SK-N-SH (cell line): ENCODE measurements at regions not wholly inside any gene's neighbourhood (a gene's known extent, or its start where the extent isn't known, plus 50 kb on each side); places are given as distances from the start of the nearest gene placed in this dataset.

Experiments used
- CTCF ChIA-PET: fragments of 300-600, 350-600 bp; formaldehyde crosslinking; extraction: SDS; loops from one replicate; lab custom pipeline; 2021; lab: Yijun Ruan, JAX
- POLR2A ChIA-PET: fragments of 350-600 bp; sonication (Branson Sonifier 250); formaldehyde crosslinking; extraction: SDS; loops from one replicate; lab custom pipeline; 2020; ENCODE audit warnings: antibody characterized with exemption, inconsistent platforms; lab: Yijun Ruan, JAX
- DNase-seq: peaks from one replicate; pipeline ENCODE4 v3.0.0; 2012
- H2AFZ ChIP-seq: fragments of 200-600 bp; sonication (generic); 2 replicates; pipeline ENCODE4 v1.8.1; 2016; ENCODE audit warnings: antibody characterized with exemption, mild to moderate bottlenecking, low read depth
- H3F3A ChIP-seq: fragments of 200-600 bp; sonication (generic); replicated peaks from 2 replicates; pipeline ENCODE3; 2016; ENCODE audit warnings: antibody characterized with exemption, mild to moderate bottlenecking; ENCODE audit not compliant: insufficient read depth
- H3K27ac ChIP-seq, 2 experiments: fragments of 200-500 bp in 1 of 2; fragments of 200-600 bp in 1 of 2; sonication (Bioruptor generic) in 1 of 2; sonication (generic), shearing (Covaris generic) in 1 of 2; 2 replicates each; pipeline versions ENCODE4 v1.5.1 to v1.6.1; 2014 to 2016; ENCODE audit warnings: low read depth in 2 of 2, inconsistent platforms in 1 of 2, low read length in 1 of 2, mild to moderate bottlenecking in 1 of 2, mixed read lengths in 1 of 2
- H3K27me3 ChIP-seq: fragments of 200-600 bp; sonication (generic), shearing (Covaris generic); 2 replicates; pipeline ENCODE4 v1.6.1; 2016; ENCODE audit warnings: mixed run types; ENCODE audit not compliant: insufficient read depth
- H3K36me3 ChIP-seq, 2 experiments: fragments of 200-500 bp in 1 of 2; fragments of 200-600 bp in 1 of 2; sonication (Bioruptor generic) in 1 of 2; sonication (generic) in 1 of 2; replicated peaks in 1 of 2; 2 replicates each; pipeline versions ENCODE3 to v1.5.1; 2014 to 2016; ENCODE audit warnings: low read length in 1 of 2, mild to moderate bottlenecking in 1 of 2; ENCODE audit not compliant: insufficient read depth in 2 of 2, control insufficient read depth in 1 of 2
- H3K4me1 ChIP-seq, 2 experiments: fragments of 200-500 bp in 1 of 2; fragments of 200-600 bp in 1 of 2; sonication (Bioruptor generic) in 1 of 2; sonication (generic), shearing (Covaris generic) in 1 of 2; 2 replicates each; pipeline versions ENCODE4 v1.5.1 to v1.6.1; 2014 to 2016; ENCODE audit warnings: low read depth in 1 of 2, low read length in 1 of 2, mixed run types in 1 of 2; ENCODE audit not compliant: insufficient read depth in 2 of 2, control insufficient read depth in 1 of 2
- H3K4me2 ChIP-seq: fragments of 200-600 bp; sonication (generic), shearing (Covaris generic); 2 replicates; pipeline ENCODE4 v1.6.1; 2017; ENCODE audit warnings: mixed run types
- H3K4me3 ChIP-seq, 2 experiments: fragments of 200-500 bp in 1 of 2; fragments of 200-600 bp in 1 of 2; sonication (Bioruptor generic) in 1 of 2; sonication (generic), shearing (Covaris generic) in 1 of 2; 2 replicates each; pipeline versions ENCODE4 v1.5.1 to v1.8.1; 2014 to 2016; ENCODE audit warnings: low read depth in 2 of 2, inconsistent platforms in 1 of 2, low read length in 1 of 2, mild to moderate bottlenecking in 1 of 2, mixed read lengths in 1 of 2, moderate library complexity in 1 of 2
- H3K79me2 ChIP-seq: fragments of 200-600 bp; sonication (generic); 2 replicates; pipeline ENCODE4 v1.8.1; 2017; ENCODE audit warnings: mild to moderate bottlenecking; ENCODE audit not compliant: insufficient read depth
- H3K9ac ChIP-seq: fragments of 200-600 bp; sonication (generic); 2 replicates; pipeline ENCODE4 v1.6.1; 2017; ENCODE audit warnings: mixed run types
- H3K9me2 ChIP-seq: fragments of 200-600 bp; sonication (generic); 2 replicates; pipeline ENCODE4 v1.6.1; 2017; ENCODE audit warnings: mixed run types
- H3K9me3 ChIP-seq: fragments of 200-600 bp; sonication (generic); 2 replicates; pipeline ENCODE4 v1.6.1; 2017; ENCODE audit warnings: mixed run types, mild to moderate bottlenecking, moderate library complexity
- H4K20me1 ChIP-seq: fragments of 200-600 bp; sonication (generic); 2 replicates; pipeline ENCODE4 v1.6.1; 2017; ENCODE audit warnings: mild to moderate bottlenecking, mixed run types; ENCODE audit not compliant: insufficient read depth
- CTCF ChIP-seq: fragments of 200-600 bp; sonication (generic); IDR thresholded peaks from 2 replicates; pipeline ENCODE4 v1.6.1; 2017; ENCODE audit warnings: antibody characterized with exemption, mild to moderate bottlenecking, moderate library complexity
- EZH2phosphoT487 ChIP-seq: fragments of 200-600 bp; sonication (generic); IDR thresholded peaks from 2 replicates; pipeline ENCODE4 v1.6.1; 2017; ENCODE audit warnings: low read depth, mixed run types, mild to moderate bottlenecking, antibody characterized with exemption, moderate library complexity, borderline replicate concordance
- FOXM1 ChIP-seq: IDR thresholded peaks from 2 replicates; pipeline ENCODE4 v1.4.0; 2012; ENCODE audit warnings: low read depth, mild to moderate bottlenecking
- GABPA ChIP-seq: IDR thresholded peaks from 2 replicates; pipeline ENCODE4 v1.4.0; 2012; ENCODE audit warnings: low read depth, mild to moderate bottlenecking
- MEF2A ChIP-seq: IDR thresholded peaks from 2 replicates; pipeline ENCODE4 v1.4.0; 2012; ENCODE audit warnings: low read depth, borderline replicate concordance
- MXI1 ChIP-seq: IDR thresholded peaks from 2 replicates; pipeline ENCODE4 v1.6.1; 2012; ENCODE audit warnings: mild to moderate bottlenecking, low read depth, low read length, improper control_type of control experiment
- RAD21 ChIP-seq: IDR thresholded peaks from 2 replicates; pipeline ENCODE4 v1.6.1; 2012; ENCODE audit warnings: mild to moderate bottlenecking, low read length
- RCOR1 ChIP-seq: fragments of 150-350 bp; IDR thresholded peaks from 2 replicates; pipeline ENCODE4 v1.6.1; 2017; ENCODE audit warnings: antibody characterized with exemption, low read length
- REST ChIP-seq: IDR thresholded peaks from 2 replicates; pipeline ENCODE4 v1.6.1; 2012; ENCODE audit warnings: mild to moderate bottlenecking, low read depth, low read length, moderate library complexity
- RFX5 ChIP-seq: IDR thresholded peaks from 2 replicates; pipeline ENCODE4 v1.6.1; 2012; ENCODE audit warnings: mild to moderate bottlenecking, improper control_type of control experiment, low read length
- SIN3A ChIP-seq: IDR thresholded peaks from 2 replicates; pipeline ENCODE4 v1.6.1; 2012; ENCODE audit warnings: low read depth, mild to moderate bottlenecking, low read length, moderate library complexity, borderline replicate concordance
- TCF12 ChIP-seq: IDR thresholded peaks from 2 replicates; pipeline ENCODE4 v1.4.0; 2012
- TEAD4 ChIP-seq: IDR thresholded peaks from 2 replicates; pipeline ENCODE4 v1.4.0; 2012; ENCODE audit warnings: mild to moderate bottlenecking, borderline replicate concordance; ENCODE audit not compliant: insufficient read depth
- USF2 ChIP-seq: fragments of 150-350 bp; IDR thresholded peaks from 2 replicates; pipeline ENCODE4 v1.6.1; 2017; ENCODE audit warnings: antibody characterized with exemption, low read length, low read depth, borderline replicate concordance

- Histone ChIP-seq H3K36me3 (no peaks in the 10 kb centered on the region), H3K27ac (no peak overlapping the region), H2AFZ (no peak overlapping the region), H3K79me2 (no peaks in the 10 kb centered on the region), H3K9me2 (no peaks in the 10 kb centered on the region), H3K4me1 (peaks cover 0 to 12% of the 10 kb centered on the region in 2 experiments; a peak in 2 of 4 replicates), H3K9ac (no peak overlapping the region), H3K9me3 (no peaks in the 10 kb centered on the region), H4K20me1 (no peaks in the 10 kb centered on the region), H3K4me3 (no peak overlapping the region), H3K4me2 (no peak overlapping the region), H3F3A (no peaks in the 10 kb centered on the region), H3K27me3 (no peaks in the 10 kb centered on the region)
- ChIA-PET CTCF (no interaction called here), POLR2A (no interaction called here)
- no peak for DNase-seq
- TF ChIP-seq RFX5 (no peak), EZH2phosphoT487 (no peak), MXI1 (no peak), USF2 (no peak), GABPA (no peak), REST (no peak), RCOR1 (no peak), TCF12 (no peak), MEF2A (no peak), RAD21 (no peak), CTCF (no peak), TEAD4 (no peak), SIN3A (no peak), FOXM1 (no peak)
These were observed 149.6 kb upstream of the C9orf72 start for GRCh38 chr9:27722866-27723265.
